K562 (cell line): ENCODE measurements at regions not wholly inside any gene's neighbourhood (a gene's known extent, or its start where the extent isn't known, plus 50 kb on each side); places are given as distances from the start of the nearest gene placed in this dataset.

Experiments used
- ETS2 ChIP-seq: IDR thresholded peaks from 2 replicates; pipeline ENCODE4 v1.6.1; 2016; ENCODE audit warnings: borderline replicate concordance, missing genetic modification characterization, mild to moderate bottlenecking, moderate library complexity, missing compliant biosample characterization; ENCODE audit not compliant: poor library complexity, severe bottlenecking
- MCM3 ChIP-seq: fragments of 450-650 bp; IDR thresholded peaks from 2 replicates; pipeline ENCODE4 v1.6.1; 2016
- NFIX ChIP-seq: fragments of 250-450 bp; sonication (Bioruptor Pico); IDR thresholded peaks from 2 replicates; pipeline ENCODE4 v1.4.0; 2020; ENCODE audit warnings: low read depth, mild to moderate bottlenecking, moderate library complexity
- RBM34 ChIP-seq: fragments of 200-400 bp; formaldehyde crosslinking; IDR thresholded peaks from 2 replicates; pipeline ENCODE4 v1.6.1; 2018; ENCODE audit warnings: low read length, borderline replicate concordance; ENCODE audit not compliant: insufficient read depth
- RFX5 ChIP-seq: IDR thresholded peaks from 2 replicates; pipeline ENCODE4 v1.6.1; 2011; ENCODE audit warnings: low read depth, mild to moderate bottlenecking, improper control_type of control experiment, low read length
- ZBTB1 ChIP-seq: sonication (generic); formaldehyde crosslinking; IDR thresholded peaks from 2 replicates; pipeline ENCODE4 v1.8.1; 2023; ENCODE audit warnings: missing genetic modification reagents, low read depth, mild to moderate bottlenecking, borderline replicate concordance
- ZNF274 ChIP-seq: IDR thresholded peaks from 2 replicates; pipeline ENCODE4 v1.6.1; 2011; ENCODE audit warnings: low read depth, mild to moderate bottlenecking, low read length, moderate library complexity, borderline replicate concordance
- ZNF75A ChIP-seq: fragments of 450-650 bp; formaldehyde crosslinking; IDR thresholded peaks from 2 replicates; pipeline ENCODE4 v1.4.0; 2020; ENCODE audit warnings: mild to moderate bottlenecking
- TF ChIP-seq, protein P1 (sequence below): fragments of 250-450 bp; sonication (Bioruptor Pico); IDR thresholded peaks from 2 replicates; pipeline ENCODE4 v1.5.0; 2021; ENCODE audit warnings: mild to moderate bottlenecking, moderate library complexity
- TF ChIP-seq, protein P2 (sequence below): fragments of 200-400 bp; formaldehyde crosslinking; IDR thresholded peaks from 2 replicates; pipeline ENCODE4 v1.6.1; 2017; ENCODE audit warnings: mild to moderate bottlenecking, low read depth, low read length, moderate library complexity
- TF ChIP-seq, protein P3 (sequence below), 3 experiments: fragments of 200-800 bp in 1 of 3; sonication (Bioruptor generic) in 1 of 3; sonication (generic) in 1 of 3; formaldehyde crosslinking in 1 of 3; IDR thresholded peaks; 2 replicates each; pipeline versions ENCODE4 v1.6.1 to v1.8.0; 2016 to 2022; ENCODE audit warnings: mild to moderate bottlenecking in 2 of 3, missing compliant biosample characterization in 2 of 3, missing genetic modification characterization in 2 of 3, missing genetic modification reagents in 1 of 3
- TF ChIP-seq, protein P4 (sequence below): sonication (generic); formaldehyde crosslinking; IDR thresholded peaks from 2 replicates; pipeline ENCODE4 v1.8.0; 2022; ENCODE audit warnings: missing genetic modification reagents, mild to moderate bottlenecking, borderline replicate concordance
- TF ChIP-seq, protein P5 (sequence below), 2 experiments: IDR thresholded peaks; 2 replicates each; pipeline ENCODE4 v1.6.1; 2011; ENCODE audit warnings: borderline replicate concordance in 1 of 2, control low read depth in 1 of 2, low read depth in 1 of 2, low read length in 1 of 2, mild to moderate bottlenecking in 1 of 2, mixed read lengths in 1 of 2, moderate library complexity in 1 of 2; ENCODE audit not compliant: insufficient read depth in 1 of 2, insufficient read length in 1 of 2, poor library complexity in 1 of 2, severe bottlenecking in 1 of 2; ENCODE audit errors: extremely low read depth in 1 of 2
- TF ChIP-seq, protein P6 (sequence below): IDR thresholded peaks from 2 replicates; pipeline ENCODE4 v1.6.1; 2012; ENCODE audit warnings: low read depth, low read length, improper control_type of control experiment, borderline replicate concordance

DNA sequence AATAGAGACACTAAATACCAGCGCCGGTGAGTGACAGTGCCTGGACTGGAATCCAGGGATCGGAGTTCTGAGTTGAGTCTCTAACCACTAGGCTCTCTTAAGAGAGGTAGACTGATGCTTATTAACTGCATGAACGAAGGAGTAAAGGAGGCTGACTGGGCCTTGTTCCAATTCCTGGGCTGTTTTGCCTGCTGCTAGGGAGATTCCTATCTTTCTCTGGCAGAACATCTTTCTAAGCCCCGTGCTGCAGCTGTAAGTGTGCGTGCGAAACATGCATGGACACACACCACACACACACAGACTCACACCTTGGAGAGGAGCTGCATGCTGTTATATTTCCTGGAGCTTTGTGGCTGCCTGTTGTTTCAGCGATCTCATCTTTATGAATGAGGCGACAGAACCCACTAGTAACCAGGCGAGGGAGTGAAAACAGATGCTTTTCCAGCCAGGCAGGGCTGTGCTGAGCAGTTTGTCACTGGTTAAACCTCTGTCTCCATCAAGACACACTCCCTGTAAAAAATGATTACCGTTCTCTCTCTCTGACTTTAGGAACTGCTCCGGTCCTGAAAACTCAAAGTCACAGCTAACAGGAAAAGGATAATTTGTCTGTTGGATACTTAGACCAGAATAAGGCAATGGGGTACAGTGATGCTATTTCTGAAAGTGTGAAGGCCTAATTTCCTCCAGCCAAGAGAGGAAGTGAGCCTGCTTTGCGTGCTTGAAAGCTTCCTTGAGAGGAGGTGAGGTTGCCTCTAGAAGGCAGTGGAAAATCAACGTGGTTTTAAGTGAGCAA, 157.4 kb upstream of the ZNF217 start (continued):
- TF ChIP-seq, protein P1, sequence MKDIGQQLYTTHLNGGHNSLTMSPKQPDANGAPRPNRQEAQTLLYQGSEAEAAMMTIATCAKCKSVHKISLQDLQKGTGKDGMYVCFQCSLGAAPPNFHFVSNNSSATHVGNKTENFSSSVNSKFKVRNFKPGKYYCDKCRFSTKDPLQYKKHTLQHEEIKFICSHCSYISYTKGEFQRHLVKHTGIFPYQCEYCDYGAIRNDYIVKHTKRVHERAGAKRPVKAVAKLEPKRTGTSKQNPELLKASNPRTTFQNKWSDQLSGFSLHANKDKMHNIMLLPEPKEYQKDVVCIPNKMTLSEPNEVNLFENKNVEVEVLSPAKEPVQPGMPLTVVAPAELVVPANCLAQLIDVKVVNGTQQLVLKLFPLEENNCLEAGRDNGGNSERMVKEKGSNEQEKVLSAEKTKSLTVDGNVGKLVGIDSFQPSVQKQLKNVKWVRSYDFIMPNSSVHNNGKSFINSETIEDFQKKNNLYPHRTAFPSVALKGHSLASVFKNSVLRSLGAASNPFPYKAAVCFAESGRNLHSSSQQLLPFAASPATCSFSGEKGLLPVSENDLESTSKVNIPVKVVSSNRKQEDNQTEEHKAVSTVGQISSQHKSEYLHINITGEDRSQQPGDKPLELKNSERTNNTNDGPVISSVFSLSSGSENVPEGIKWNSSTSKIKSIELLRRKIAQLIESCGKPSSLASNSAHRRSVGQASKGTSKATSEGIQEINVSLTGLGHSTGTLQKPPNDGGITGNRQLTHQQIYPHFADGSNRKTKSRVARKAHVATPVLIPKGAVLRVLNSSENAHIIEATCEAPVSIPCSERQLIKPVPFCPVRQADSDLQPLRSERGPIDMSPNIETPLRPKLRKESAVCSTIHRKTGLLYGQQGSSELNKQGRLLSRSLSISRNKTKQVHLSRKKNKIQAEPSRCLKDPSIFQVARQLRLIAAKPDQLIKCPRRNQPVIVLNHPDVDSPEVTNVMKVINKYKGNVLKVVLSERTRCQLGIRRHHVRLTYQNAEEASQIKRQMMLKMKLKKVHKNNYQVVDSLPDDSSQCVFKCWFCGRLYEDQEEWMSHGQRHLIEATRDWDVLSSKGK (CRISPR knock-in tag): no peak
- TF ChIP-seq ZNF274 (no peak), ETS2 (no peak), RBM34 (no peak), ZNF75A (CRISPR knock-in tag) (no peak), NFIX (CRISPR knock-in tag) (no peak), MCM3 (no peak), RFX5 (no peak), ZBTB1 (CRISPR knock-in tag) (no peak)
- TF ChIP-seq, protein P2, sequence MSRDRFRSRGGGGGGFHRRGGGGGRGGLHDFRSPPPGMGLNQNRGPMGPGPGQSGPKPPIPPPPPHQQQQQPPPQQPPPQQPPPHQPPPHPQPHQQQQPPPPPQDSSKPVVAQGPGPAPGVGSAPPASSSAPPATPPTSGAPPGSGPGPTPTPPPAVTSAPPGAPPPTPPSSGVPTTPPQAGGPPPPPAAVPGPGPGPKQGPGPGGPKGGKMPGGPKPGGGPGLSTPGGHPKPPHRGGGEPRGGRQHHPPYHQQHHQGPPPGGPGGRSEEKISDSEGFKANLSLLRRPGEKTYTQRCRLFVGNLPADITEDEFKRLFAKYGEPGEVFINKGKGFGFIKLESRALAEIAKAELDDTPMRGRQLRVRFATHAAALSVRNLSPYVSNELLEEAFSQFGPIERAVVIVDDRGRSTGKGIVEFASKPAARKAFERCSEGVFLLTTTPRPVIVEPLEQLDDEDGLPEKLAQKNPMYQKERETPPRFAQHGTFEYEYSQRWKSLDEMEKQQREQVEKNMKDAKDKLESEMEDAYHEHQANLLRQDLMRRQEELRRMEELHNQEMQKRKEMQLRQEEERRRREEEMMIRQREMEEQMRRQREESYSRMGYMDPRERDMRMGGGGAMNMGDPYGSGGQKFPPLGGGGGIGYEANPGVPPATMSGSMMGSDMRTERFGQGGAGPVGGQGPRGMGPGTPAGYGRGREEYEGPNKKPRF: no peak
- TF ChIP-seq, protein P3, sequence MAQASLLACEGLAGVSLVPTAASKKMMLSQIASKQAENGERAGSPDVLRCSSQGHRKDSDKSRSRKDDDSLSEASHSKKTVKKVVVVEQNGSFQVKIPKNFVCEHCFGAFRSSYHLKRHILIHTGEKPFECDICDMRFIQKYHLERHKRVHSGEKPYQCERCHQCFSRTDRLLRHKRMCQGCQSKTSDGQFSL (CRISPR knock-in tag; IDR thresholded peaks at IDR 0.05): no peak
- TF ChIP-seq, protein P3 (tag; IDR thresholded peaks at IDR 0.05): 0 out of 4 replicates have a peak, but pooled peaks of 1 of the 2 experiments have one; percentile 0
- TF ChIP-seq, protein P4, sequence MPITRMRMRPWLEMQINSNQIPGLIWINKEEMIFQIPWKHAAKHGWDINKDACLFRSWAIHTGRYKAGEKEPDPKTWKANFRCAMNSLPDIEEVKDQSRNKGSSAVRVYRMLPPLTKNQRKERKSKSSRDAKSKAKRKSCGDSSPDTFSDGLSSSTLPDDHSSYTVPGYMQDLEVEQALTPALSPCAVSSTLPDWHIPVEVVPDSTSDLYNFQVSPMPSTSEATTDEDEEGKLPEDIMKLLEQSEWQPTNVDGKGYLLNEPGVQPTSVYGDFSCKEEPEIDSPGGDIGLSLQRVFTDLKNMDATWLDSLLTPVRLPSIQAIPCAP (CRISPR knock-in tag): no peak
- TF ChIP-seq, protein P5, sequence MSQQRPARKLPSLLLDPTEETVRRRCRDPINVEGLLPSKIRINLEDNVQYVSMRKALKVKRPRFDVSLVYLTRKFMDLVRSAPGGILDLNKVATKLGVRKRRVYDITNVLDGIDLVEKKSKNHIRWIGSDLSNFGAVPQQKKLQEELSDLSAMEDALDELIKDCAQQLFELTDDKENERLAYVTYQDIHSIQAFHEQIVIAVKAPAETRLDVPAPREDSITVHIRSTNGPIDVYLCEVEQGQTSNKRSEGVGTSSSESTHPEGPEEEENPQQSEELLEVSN (IDR thresholded peaks at IDR 0.05; ENCODE audit: borderline replicate concordance in 1 of 2, extremely low read depth in 1 of 2, insufficient read depth in 1 of 2, insufficient read length in 1 of 2, low read depth in 1 of 2, low read length in 1 of 2, poor library complexity in 1 of 2, severe bottlenecking in 1 of 2): no peak
- TF ChIP-seq, protein P6, sequence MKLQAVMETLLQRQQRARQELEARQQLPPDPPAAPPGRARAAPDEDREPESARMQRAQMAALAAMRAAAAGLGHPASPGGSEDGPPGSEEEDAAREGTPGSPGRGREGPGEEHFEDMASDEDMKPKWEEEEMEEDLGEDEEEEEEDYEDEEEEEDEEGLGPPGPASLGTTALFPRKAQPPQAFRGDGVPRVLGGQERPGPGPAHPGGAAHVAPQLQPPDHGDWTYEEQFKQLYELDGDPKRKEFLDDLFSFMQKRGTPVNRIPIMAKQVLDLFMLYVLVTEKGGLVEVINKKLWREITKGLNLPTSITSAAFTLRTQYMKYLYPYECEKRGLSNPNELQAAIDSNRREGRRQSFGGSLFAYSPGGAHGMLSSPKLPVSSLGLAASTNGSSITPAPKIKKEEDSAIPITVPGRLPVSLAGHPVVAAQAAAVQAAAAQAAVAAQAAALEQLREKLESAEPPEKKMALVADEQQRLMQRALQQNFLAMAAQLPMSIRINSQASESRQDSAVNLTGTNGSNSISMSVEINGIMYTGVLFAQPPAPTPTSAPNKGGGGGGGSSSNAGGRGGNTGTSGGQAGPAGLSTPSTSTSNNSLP: no peak
